IPS-18a (cell line): ENCODE measurements at regions not wholly inside any gene's neighbourhood (a gene's known extent, or its start where the extent isn't known, plus 50 kb on each side); places are given as distances from the start of the nearest gene placed in this dataset.

Experiments
- H3K27ac ChIP-seq: one replicate; pipeline ENCODE4 v1.5.1; 2013; ENCODE audit warnings: low read length
- H3K27me3 ChIP-seq: one replicate; pipeline ENCODE4 v1.6.1; 2013; ENCODE audit warnings: mild to moderate bottlenecking, low read length; ENCODE audit not compliant: control insufficient read depth, insufficient read depth
- H3K36me3 ChIP-seq: one replicate; pipeline ENCODE4 v1.6.1; 2013; ENCODE audit warnings: low read depth, low read length; ENCODE audit not compliant: control insufficient read depth
- H3K4me1 ChIP-seq: one replicate; pipeline ENCODE4 v1.6.1; 2013; ENCODE audit warnings: low read depth, low read length; ENCODE audit not compliant: control insufficient read depth
- H3K4me3 ChIP-seq: one replicate; pipeline ENCODE4 v1.5.1; 2013; ENCODE audit warnings: low read length
- H3K9ac ChIP-seq: one replicate; pipeline ENCODE4 v1.6.1; 2013; ENCODE audit warnings: mild to moderate bottlenecking, low read length, moderate library complexity
- H3K9me3 ChIP-seq: one replicate; pipeline ENCODE4 v1.6.1; 2013; ENCODE audit warnings: low read depth, low read length; ENCODE audit not compliant: control insufficient read depth

DNA sequence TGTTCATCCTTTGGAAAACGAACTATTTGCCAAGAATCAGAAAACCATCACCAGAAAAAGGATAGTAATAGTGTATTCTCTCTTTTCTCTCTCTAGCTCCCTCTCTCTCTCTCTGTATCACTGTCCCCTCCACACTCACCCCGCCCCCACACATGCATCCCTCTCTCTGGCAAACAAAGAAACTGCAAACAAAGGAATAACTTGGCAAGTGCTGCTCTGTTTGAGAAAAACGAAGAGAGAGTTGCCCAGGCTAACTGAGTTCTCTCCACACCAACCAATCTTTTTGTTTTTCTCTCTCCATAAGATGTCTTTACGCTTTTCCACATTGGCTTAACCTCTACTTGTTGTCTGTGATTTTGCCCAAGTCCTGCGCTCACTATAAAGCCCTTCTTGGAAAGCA is 316.2 kb downstream of the EPHA4 start:
- Histone ChIP-seq H3K9ac (peak overlapping the region; percentile 26), H3K4me3 (no peak overlapping the region)

DNA sequence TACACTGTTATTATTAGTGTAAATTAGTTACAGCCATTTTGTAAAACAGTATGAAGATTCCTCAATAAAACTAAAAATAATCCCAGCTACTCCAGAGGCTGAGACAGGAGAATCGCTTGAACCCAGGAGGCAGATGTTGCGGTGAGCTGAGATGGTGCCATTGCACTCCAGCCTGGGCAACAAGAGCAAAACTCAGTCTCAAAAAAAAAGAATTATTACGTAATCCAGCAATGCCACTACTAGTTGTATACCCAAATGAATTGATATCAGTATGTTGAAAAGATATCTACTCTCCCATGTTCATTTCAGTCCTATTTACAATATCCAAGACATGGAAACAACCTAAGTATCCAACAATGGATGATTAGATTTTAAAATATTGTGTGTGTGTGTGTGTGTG is 313.6 kb downstream of the EPHA4 start:
- Histone ChIP-seq H3K9ac (no peak overlapping the region), H3K27me3 (no peaks in the 10 kb centered on the region), H3K27ac (no peak overlapping the region), H3K9me3 (no peaks in the 10 kb centered on the region), H3K36me3 (no peaks in the 10 kb centered on the region), H3K4me3 (no peak overlapping the region), H3K4me1 (peaks cover 13% of the 10 kb centered on the region)

More for the DNA sequence above, 316.2 kb downstream of the EPHA4 start:
- H3K36me3 ChIP-seq = no peaks in the 10 kb centered on the region
- no peaks in the 10 kb centered on the region for H3K27me3 ChIP-seq
- no peaks in the 10 kb centered on the region for H3K9me3 ChIP-seq
- H3K27ac ChIP-seq = no peak overlapping the region
- H3K4me1 ChIP-seq = peaks cover 13% of the 10 kb centered on the region

DNA sequence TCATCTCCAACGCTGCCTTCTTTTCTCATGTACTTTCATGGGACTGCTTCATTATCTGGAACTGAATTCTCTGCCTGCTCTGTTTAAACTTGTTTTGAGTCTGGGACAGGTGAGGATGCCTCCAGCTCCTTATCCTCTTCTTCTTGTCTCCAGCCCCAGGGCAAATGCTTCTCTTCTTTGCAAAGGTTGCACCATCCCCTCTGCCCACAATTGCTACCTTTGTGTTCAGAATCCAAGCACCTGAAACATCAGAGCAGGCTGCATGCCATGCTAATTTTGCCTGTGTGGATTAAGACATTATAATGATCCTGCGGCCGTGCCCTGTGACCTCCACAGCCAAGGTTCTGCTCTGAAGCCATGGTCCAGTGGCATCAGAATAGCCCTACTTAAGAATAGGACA is 309.5 kb downstream of the EPHA4 start:
- Histone ChIP-seq H3K27ac (no peak overlapping the region), H3K4me3 (no peak overlapping the region), H3K36me3 (no peaks in the 10 kb centered on the region), H3K9ac (no peak overlapping the region), H3K27me3 (no peaks in the 10 kb centered on the region), H3K9me3 (no peaks in the 10 kb centered on the region), H3K4me1 (no peaks in the 10 kb centered on the region)

DNA sequence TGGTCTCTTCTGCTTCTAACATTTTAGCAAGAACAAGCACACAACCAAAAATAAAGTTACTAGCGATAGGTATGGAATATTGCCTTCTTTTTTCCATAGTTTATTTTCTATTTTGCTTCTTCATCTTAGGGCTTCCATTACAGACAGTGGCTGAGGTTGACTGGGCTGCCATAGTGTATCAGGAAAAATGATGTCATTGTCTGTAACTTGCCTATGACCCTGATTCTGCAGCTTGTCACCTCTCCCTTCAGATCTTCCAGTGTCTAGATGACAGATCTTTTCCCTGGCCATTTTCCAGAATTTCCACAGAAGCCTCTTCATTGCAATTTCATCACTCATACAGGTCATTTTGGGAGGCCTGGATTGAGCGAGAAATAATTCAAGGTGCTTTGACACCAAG is 308.5 kb downstream of the EPHA4 start:
- Histone ChIP-seq H3K9me3 (no peaks in the 10 kb centered on the region), H3K4me3 (no peak overlapping the region), H3K27me3 (no peaks in the 10 kb centered on the region), H3K4me1 (no peaks in the 10 kb centered on the region), H3K36me3 (no peaks in the 10 kb centered on the region), H3K9ac (no peak overlapping the region), H3K27ac (no peak overlapping the region)

- no peak overlapping the region for H3K4me3 ChIP-seq
- no peaks in the 10 kb centered on the region for H3K36me3 ChIP-seq
- H3K4me1 ChIP-seq = no peaks in the 10 kb centered on the region
- no peaks in the 10 kb centered on the region for H3K27me3 ChIP-seq
- no peaks in the 10 kb centered on the region for H3K9me3 ChIP-seq
- H3K27ac ChIP-seq = no peak overlapping the region
- no peak overlapping the region for H3K9ac ChIP-seq
Measured at GRCh38 chr2:221264318-221264717, 307.8 kb downstream of the EPHA4 start.

- H3K36me3 ChIP-seq = no peaks in the 10 kb centered on the region
- H3K4me1 ChIP-seq = no peaks in the 10 kb centered on the region
- H3K4me3 ChIP-seq = no peak overlapping the region
- no peak overlapping the region for H3K27ac ChIP-seq
- no peaks in the 10 kb centered on the region for H3K9me3 ChIP-seq
- H3K27me3 ChIP-seq = no peaks in the 10 kb centered on the region
- H3K9ac ChIP-seq = no peak overlapping the region
Measured at GRCh38 chr2:221267773-221268425, 304.2 kb downstream of the EPHA4 start.

DNA sequence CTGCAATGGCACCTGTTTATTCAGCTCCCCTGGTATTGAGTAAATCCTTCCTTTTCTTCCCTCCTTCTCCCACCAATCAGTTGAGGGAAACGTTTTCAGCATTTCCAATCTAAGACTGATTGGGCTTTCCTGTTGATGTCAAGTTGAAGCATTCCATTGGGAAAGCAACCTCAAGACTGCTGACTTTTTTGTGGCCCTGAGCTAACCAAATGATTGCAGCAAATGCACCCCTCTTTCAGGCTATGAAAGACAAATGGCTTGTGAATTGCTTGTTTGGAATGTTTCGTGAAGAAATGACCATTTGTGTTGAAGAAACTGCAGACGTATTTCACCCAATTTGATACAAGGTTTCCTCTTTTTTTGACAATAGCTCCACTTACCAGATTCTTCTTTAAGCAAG is 303.5 kb downstream of the EPHA4 start:
- Histone ChIP-seq H3K9ac (no peak overlapping the region), H3K9me3 (no peaks in the 10 kb centered on the region), H3K4me1 (no peaks in the 10 kb centered on the region), H3K36me3 (no peaks in the 10 kb centered on the region), H3K27me3 (no peaks in the 10 kb centered on the region), H3K4me3 (no peak overlapping the region), H3K27ac (no peak overlapping the region)

GRCh38 chr2:221270806-221271205 is 301.3 kb downstream of the EPHA4 start:
- no peaks in the 10 kb centered on the region for H3K27me3 ChIP-seq
- H3K4me1 ChIP-seq = no peaks in the 10 kb centered on the region
- H3K4me3 ChIP-seq = no peak overlapping the region
- no peak overlapping the region for H3K27ac ChIP-seq
- H3K9me3 ChIP-seq = no peaks in the 10 kb centered on the region
- H3K9ac ChIP-seq = no peak overlapping the region
- no peaks in the 10 kb centered on the region for H3K36me3 ChIP-seq

DNA sequence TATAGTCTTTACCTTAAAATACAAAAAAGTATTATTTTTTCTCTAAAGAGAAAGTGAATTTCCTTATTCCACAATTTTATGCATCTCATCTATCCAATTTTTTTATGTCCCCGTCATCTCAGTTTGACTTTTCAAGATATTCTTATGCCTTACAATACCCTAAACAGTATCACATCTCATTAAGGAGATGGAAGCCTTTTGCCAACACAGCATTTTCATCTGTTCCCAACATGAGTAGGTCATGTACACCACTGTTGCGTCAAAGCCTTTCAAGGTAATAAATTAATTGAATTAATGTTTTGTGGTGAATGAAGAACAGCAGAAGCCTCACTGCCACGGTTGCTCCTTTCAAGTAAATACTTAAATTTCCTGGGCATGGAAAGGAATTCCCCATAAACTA is 299.4 kb downstream of the EPHA4 start:
- Histone ChIP-seq H3K27me3 (no peaks in the 10 kb centered on the region), H3K4me1 (no peaks in the 10 kb centered on the region), H3K9ac (no peak overlapping the region), H3K9me3 (no peaks in the 10 kb centered on the region), H3K27ac (no peak overlapping the region), H3K4me3 (no peak overlapping the region), H3K36me3 (no peaks in the 10 kb centered on the region)

GRCh38 chr2:221276033-221276432 is 296.1 kb downstream of the EPHA4 start:
- Histone ChIP-seq H3K36me3 (no peaks in the 10 kb centered on the region), H3K27me3 (no peaks in the 10 kb centered on the region), H3K27ac (no peak overlapping the region), H3K4me1 (no peaks in the 10 kb centered on the region), H3K9me3 (no peaks in the 10 kb centered on the region), H3K9ac (no peak overlapping the region), H3K4me3 (no peak overlapping the region)

DNA sequence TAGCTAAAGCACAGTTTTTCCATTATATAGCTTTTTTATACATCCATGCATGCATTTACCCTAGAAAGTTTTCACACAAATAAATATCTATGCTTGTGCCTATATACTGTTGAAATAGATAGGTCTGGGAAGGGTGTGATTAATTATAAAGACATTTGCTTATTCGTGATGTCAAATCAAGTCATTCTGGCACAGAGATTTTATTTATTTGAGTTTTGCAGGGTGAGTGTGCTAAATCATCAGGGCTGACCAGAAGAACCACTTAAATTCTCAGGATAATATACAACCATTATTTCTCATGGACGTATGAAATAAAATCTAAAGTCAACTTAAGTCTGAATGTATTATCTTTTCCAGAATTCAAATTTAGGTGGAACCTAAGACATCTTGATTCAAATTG is 295.5 kb downstream of the EPHA4 start:
- Histone ChIP-seq H3K27me3 (no peaks in the 10 kb centered on the region), H3K36me3 (no peaks in the 10 kb centered on the region), H3K4me3 (no peak overlapping the region), H3K9me3 (no peaks in the 10 kb centered on the region), H3K4me1 (no peaks in the 10 kb centered on the region), H3K9ac (no peak overlapping the region), H3K27ac (no peak overlapping the region)

DNA sequence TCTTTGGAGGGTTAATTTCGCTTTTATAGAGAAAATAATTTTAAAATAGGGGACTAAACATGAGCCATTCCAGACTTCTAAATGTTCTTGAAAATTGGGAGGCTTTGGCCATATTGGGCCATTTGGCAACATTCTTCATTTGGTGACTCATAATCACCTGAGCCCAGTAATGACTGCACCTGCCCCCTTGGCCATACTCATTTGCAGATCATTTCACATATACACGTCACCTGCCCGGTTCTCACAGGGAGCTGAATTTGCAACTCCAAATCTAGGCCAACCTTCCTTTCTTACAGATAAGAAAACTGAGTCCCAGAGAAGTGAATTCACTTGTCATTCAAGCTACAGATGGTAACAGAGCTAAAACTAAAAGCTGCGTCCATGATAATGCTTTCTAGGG is 289.7 kb downstream of the EPHA4 start:
- no peak overlapping the region for H3K27ac ChIP-seq
- H3K27me3 ChIP-seq = no peaks in the 10 kb centered on the region
- no peak overlapping the region for H3K9ac ChIP-seq
- no peaks in the 10 kb centered on the region for H3K36me3 ChIP-seq
- H3K9me3 ChIP-seq = no peaks in the 10 kb centered on the region
- H3K4me3 ChIP-seq = no peak overlapping the region
- peaks cover 16% of the 10 kb centered on the region for H3K4me1 ChIP-seq
